ENCODE measurements at regions not wholly inside any gene's neighbourhood (a gene's known extent, or its start where the extent isn't known, plus 50 kb on each side); places are given as distances from the start of the nearest gene placed in this dataset.

GRCh38 chr3:103025880-103026279 lies 591.1 kb downstream of the ZPLD1 start:
- DNase-seq (ENCODE audit: low read depth), result no peak
- no peak overlapping the region for H3K4me3 ChIP-seq (ENCODE audit: low read depth, low read length)
- no peak for TF ChIP-seq CTCF (IDR thresholded peaks at IDR 0.05; ENCODE audit: insufficient read depth, low read length)

DNA sequence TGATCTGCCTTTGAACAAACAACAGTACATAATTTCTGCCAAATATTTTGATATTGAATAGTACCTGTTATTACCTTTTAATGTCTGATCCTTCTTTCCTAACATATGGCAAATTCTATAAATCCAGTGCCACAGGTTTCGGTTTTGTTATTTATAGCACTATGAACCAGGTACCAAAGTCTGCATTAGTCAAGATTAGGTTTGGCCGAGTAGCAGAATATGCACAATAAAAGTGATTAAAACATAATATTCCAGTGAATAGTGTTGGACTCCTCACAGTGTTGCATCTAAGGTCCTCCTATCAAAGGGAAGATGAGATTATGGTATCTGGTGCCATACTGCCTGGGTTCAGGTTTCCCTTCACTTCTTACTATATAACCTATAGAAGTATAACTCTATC lies 599.0 kb downstream of the ZPLD1 start:
- H3K4me3 ChIP-seq (ENCODE audit: low read depth, low read length), result no peak overlapping the region
- DNase-seq (ENCODE audit: low read depth), result no peak
- TF ChIP-seq CTCF (IDR thresholded peaks at IDR 0.05; ENCODE audit: insufficient read depth, low read length), result no peak

DNA sequence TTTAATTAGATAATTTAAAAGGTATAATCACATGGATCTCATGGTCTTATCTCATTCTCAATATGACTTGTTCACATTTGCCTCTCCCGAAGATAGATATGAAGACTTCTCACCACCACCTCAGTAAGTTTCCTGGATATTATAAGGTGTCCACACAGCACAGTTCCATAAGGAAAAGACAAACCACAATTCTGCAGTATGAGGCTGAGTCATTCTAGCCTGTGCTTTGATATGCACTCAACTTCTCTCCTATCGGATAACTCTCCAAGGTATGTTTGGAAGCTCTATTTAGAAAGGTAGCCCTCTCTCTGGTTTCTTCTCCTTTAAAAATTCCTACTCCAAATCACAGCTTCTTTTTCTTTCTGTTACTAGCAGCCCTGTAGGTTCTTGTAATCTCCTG lies 612.8 kb downstream of the ZPLD1 start:
- TF ChIP-seq CTCF (IDR thresholded peaks at IDR 0.05; ENCODE audit: insufficient read depth, low read length), result no peak

DNA sequence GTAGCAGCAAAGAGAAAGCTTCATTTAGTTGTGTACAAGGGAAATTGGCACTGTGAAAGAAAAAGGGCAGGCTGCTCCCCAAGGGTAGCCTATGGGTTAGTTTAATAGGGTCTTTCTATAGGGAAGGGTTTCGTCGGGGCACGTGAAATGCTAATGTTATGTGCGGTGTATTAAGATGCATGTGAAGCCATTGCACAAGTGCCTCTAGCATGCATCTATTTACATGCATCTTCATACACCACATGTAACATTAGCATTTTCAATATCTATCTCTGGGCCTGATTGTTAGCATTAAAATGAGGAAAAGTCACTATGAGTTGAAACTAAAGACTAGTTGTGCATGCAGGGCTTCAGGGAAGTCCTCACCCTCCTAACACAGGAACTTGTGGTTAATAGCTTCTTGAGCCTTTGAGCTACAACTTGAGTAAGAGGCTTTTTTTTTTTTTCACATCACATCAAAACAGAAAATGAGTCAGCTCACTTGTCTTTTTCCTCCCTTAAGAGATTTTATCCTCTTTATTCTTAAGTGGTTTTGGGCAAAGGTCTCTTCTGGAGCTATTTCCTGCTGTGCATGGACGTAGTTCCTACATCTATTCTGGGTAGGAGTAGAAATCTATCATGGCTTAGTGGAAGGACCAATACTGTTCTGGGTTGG lies 613.4 kb downstream of the ZPLD1 start:
- no peak for TF ChIP-seq CTCF (IDR thresholded peaks at IDR 0.05; ENCODE audit: insufficient read depth, low read length)
- no peak for DNase-seq (ENCODE audit: low read depth)
- H3K4me3 ChIP-seq (ENCODE audit: low read depth, low read length), result no peak overlapping the region

More for the DNA sequence above, 612.8 kb downstream of the ZPLD1 start:
- H3K4me3 ChIP-seq (ENCODE audit: low read depth, low read length), result no peak overlapping the region
- no peak for DNase-seq (ENCODE audit: low read depth)

DNA sequence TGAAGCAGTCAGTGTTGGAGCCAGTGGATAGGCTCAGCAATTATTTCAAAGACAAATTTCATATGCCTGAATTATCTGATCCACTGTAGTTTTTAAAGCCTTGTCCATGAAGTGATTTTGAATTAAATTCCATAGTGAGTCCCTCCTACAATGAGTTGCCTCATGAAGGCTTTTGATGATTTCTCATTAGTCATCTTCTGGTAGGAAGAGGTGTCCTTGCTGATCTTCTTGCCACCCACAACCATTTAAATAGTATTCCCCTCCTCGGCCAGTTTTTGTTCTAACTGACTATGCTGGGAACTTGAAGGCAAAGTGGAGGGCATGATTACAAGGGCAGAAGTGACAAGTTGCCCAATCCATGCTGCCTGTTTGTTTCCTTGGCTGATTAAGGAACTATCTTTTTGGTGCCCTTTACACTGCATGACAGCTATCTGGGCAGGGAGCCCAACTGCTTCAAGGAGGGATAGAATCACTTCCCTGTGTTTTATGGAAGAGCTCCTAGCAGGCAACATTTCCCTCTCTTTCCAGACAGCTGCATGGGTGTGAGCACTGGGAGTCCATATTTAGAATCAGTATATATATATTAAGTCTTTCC lies 617.5 kb downstream of the ZPLD1 start:
- TF ChIP-seq CTCF (IDR thresholded peaks at IDR 0.05; ENCODE audit: insufficient read depth, low read length), result no peak
- DNase-seq (ENCODE audit: low read depth), result no peak
- no peak overlapping the region for H3K4me3 ChIP-seq (ENCODE audit: low read depth, low read length)

GRCh38 chr3:103055021-103055520 lies 620.3 kb downstream of the ZPLD1 start:
- no peak overlapping the region for H3K4me3 ChIP-seq (ENCODE audit: low read depth, low read length)
- TF ChIP-seq CTCF (IDR thresholded peaks at IDR 0.05; ENCODE audit: insufficient read depth, low read length), result no peak
- DNase-seq (ENCODE audit: low read depth), result no peak

Data from fibroblast of the aortic adventitia (primary cell).